ENCODE measurements at regions not wholly inside any gene's neighbourhood (a gene's known extent, or its start where the extent isn't known, plus 50 kb on each side); places are given as distances from the start of the nearest gene placed in this dataset.

DNA sequence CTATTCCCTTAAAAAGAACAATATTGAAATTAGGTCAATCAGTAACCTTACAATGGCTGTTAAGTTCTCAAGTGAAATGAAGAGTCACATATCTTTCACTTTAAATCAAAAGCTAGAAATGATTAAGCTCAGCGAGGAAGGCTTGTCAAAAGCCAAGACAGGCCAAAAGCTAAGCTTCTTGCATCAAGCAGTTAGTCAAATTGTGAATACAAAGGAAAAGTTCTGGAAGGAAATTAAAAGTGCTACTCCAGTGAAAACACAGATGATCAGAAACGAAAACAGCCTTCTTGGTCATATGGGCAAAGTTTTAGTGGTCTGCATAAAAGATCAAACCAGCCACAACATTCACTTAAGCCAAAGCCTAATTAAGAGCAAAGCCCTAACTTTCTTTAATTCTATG lies 402.6 kb upstream of the ZEB2 start:
- no peaks in the 10 kb centered on the region for H3K4me1 ChIP-seq (ENCODE audit: low read depth)
- H3K4me3 ChIP-seq: no peak overlapping the region
- no peak for DNase-seq
- H3K36me3 ChIP-seq (ENCODE audit: low read depth): no peaks in the 10 kb centered on the region
- intact Hi-C loops (cut with DNase I, micrococcal nuclease): no loop called here
- no peaks in the 10 kb centered on the region for H3K9me3 ChIP-seq
- no peak for ATAC-seq
- TF ChIP-seq, protein P1, sequence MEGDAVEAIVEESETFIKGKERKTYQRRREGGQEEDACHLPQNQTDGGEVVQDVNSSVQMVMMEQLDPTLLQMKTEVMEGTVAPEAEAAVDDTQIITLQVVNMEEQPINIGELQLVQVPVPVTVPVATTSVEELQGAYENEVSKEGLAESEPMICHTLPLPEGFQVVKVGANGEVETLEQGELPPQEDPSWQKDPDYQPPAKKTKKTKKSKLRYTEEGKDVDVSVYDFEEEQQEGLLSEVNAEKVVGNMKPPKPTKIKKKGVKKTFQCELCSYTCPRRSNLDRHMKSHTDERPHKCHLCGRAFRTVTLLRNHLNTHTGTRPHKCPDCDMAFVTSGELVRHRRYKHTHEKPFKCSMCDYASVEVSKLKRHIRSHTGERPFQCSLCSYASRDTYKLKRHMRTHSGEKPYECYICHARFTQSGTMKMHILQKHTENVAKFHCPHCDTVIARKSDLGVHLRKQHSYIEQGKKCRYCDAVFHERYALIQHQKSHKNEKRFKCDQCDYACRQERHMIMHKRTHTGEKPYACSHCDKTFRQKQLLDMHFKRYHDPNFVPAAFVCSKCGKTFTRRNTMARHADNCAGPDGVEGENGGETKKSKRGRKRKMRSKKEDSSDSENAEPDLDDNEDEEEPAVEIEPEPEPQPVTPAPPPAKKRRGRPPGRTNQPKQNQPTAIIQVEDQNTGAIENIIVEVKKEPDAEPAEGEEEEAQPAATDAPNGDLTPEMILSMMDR (IDR thresholded peaks at IDR 0.05): no peak

DNA sequence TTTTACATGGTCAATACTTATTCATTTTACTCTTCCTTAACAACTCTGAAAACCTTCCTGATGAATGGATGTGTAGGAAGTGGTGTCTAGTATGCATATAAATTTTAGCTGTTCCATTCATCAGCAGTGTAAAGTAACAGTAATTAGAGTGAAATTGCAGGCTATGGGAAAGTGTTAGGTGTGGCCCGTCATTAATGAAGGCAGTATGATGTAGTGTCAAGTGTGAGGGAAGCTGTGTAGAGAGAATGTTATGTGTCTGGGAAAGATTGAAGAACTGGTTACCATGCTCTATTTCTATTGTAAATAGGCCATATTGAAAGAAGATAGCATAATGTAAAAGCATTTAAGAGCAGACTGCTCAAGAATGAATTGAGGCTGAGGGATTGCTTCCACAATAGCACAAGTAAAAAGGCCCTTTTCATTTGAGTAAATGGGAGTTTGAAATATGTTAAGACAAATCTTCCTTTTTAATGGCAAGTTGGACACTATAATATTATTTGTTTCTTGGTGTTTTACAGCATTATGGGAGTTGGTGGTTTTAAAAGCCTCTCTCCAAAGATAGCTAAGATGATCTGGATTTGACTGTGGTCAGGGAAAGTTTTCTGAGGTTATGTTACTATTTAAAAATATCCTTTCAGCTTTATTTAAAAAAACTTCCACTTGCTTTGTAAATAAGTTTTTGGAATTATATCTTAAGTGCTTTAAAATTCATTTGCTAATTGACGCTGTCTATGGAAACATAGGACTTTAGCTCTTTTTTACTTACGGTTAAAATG lies 401.0 kb upstream of the ZEB2 start:
- DNase-seq: no peak
- intact Hi-C loops (cut with DNase I, micrococcal nuclease): no loop called here
- H3K4me3 ChIP-seq: no peak overlapping the region
- no peaks in the 10 kb centered on the region for H3K9me3 ChIP-seq
- no peak for ATAC-seq
- no peaks in the 10 kb centered on the region for H3K36me3 ChIP-seq (ENCODE audit: low read depth)
- H3K4me1 ChIP-seq (ENCODE audit: low read depth): no peaks in the 10 kb centered on the region
- TF ChIP-seq, protein P1 (IDR thresholded peaks at IDR 0.05): no peak

DNA sequence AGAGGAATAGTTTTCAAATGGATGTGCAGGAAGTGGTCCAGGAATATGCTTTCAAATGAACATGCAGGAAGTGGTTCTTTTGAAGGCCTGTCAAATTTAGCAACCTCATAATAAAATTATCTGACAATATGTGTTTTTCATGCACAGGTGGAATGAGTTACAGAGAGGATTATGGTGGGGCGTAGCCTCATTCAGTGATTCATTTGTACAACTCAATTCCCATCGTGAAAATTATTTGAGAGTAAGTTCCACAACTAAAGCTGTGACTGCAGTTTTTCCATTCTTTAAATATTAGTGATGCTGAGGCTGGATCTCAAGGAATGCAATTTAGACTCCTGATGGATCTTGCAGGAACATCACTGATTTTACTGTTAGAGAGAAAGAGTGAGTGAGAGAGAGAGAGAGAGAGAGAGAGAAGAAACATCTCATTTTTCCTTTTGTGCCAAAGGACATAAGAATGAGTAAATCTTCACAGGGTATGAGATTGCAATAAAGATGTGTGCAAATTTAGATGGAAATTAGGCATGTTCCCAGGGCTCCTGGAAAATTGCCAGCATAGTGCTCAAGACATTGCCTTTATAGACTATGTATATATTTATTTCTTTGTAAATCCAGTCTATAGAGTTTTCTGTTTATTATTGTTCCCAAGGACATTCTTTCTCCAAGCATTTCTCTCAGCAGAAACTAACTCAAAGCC lies 394.9 kb upstream of the ZEB2 start:
- intact Hi-C loops (cut with DNase I, micrococcal nuclease): no loop called here
- TF ChIP-seq, protein P1 (IDR thresholded peaks at IDR 0.05): no peak

DNA sequence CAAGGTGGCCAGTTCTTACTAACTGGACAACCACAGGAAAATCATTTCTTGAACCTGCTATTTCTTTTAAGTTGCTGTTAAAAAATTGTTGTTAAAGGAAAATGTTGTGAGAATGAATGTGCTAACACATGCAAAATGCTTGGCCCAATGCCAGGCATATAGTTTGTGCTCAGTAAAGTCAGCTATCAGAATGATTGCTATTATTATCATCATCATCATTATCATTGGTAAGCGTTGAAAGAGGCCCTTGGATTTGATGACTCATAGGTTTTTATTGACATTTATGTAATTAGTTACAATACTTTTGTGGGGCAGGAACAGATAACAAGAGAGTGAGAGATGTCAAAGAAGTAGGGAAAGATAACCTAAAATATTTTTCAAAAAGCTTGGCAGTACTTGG lies 394.2 kb upstream of the ZEB2 start:
- no peaks in the 10 kb centered on the region for H3K4me1 ChIP-seq (ENCODE audit: low read depth)
- intact Hi-C loops (cut with DNase I, micrococcal nuclease): no loop called here
- TF ChIP-seq, protein P1 (IDR thresholded peaks at IDR 0.05): no peak
- ATAC-seq (no peak), DNase-seq (no peak)
- H3K9me3 ChIP-seq: no peaks in the 10 kb centered on the region
- H3K4me3 ChIP-seq: no peak overlapping the region
- no peaks in the 10 kb centered on the region for H3K36me3 ChIP-seq (ENCODE audit: low read depth)

More for the DNA sequence above, 394.9 kb upstream of the ZEB2 start:
- ATAC-seq: no peak
- no peak for DNase-seq
- H3K4me1 ChIP-seq (ENCODE audit: low read depth): no peaks in the 10 kb centered on the region
- H3K36me3 ChIP-seq (ENCODE audit: low read depth): no peaks in the 10 kb centered on the region
- no peak overlapping the region for H3K4me3 ChIP-seq
- no peaks in the 10 kb centered on the region for H3K9me3 ChIP-seq

DNA sequence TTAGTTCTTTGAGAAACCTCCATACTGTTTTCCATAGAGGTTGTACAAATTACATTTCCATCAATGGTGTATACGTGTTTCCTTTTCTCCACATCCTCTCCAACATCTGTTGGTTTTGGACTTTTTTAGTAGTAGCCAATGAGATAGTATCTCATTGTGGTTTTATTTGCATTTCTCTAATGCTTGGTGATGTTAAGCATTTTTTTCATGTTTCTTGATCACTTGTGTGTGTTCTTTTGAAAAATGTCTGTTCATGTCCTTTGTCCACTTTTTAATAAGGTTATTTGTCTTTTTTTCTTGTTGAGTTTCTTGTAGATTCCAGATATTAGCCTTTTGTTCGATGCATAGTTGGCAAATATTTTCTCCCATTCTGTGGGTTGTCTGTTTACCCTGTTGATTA lies 392.3 kb upstream of the ZEB2 start:
- ATAC-seq (no peak), DNase-seq (no peak)
- intact Hi-C loops (cut with DNase I, micrococcal nuclease): no loop called here
- H3K4me1 ChIP-seq (ENCODE audit: low read depth): no peaks in the 10 kb centered on the region
- TF ChIP-seq, protein P1 (IDR thresholded peaks at IDR 0.05): no peak
- no peaks in the 10 kb centered on the region for H3K9me3 ChIP-seq
- no peaks in the 10 kb centered on the region for H3K36me3 ChIP-seq (ENCODE audit: low read depth)
- no peak overlapping the region for H3K4me3 ChIP-seq

Measured in mucosa of descending colon (tissue), 3 donors.